ENCODE measurements at regions not wholly inside any gene's neighbourhood (a gene's known extent, or its start where the extent isn't known, plus 50 kb on each side); places are given as distances from the start of the nearest gene placed in this dataset.
"Not testable (repeated sequence)": the region's sequence is repeated elsewhere in the genome, so short reads cannot be mapped to it uniquely, and the experiment has no call there.

GRCh38 chr21:35754583-35754982 lies 305.7 kb downstream of the SETD4 start:
- DNase-seq (ENCODE audit: low read depth, low spot score): no peak

- no peak for DNase-seq (ENCODE audit: low read depth, low spot score)
These were observed 307.0 kb downstream of the SETD4 start for GRCh38 chr21:35753308-35753707.

GRCh38 chr21:35751171-35751570 lies 309.2 kb downstream of the SETD4 start:
- DNase-seq (ENCODE audit: low read depth, low spot score): no peak

- no peak for DNase-seq (ENCODE audit: low read depth, low spot score)
These were observed 310.4 kb downstream of the SETD4 start for GRCh38 chr21:35749904-35750303.

- DNase-seq (ENCODE audit: low read depth, low spot score): no peak
These were observed 311.5 kb downstream of the SETD4 start for GRCh38 chr21:35748678-35749314.

GRCh38 chr21:35743571-35743970 lies 316.8 kb downstream of the SETD4 start:
- no peak for DNase-seq (ENCODE audit: low read depth, low spot score)

- DNase-seq (ENCODE audit: low read depth, low spot score): no peak
These were observed 321.9 kb downstream of the SETD4 start for GRCh38 chr21:35738347-35738961.

- no peak for DNase-seq (ENCODE audit: low read depth, low spot score)
These were observed 322.4 kb downstream of the SETD4 start for GRCh38 chr21:35737899-35738346.

- DNase-seq (ENCODE audit: low read depth, low spot score): no peak
These were observed 322.9 kb downstream of the SETD4 start for GRCh38 chr21:35737449-35737848.

- no peak for DNase-seq (ENCODE audit: low read depth, low spot score)
These were observed 327.5 kb downstream of the SETD4 start for GRCh38 chr21:35732788-35733187.

- DNase-seq (ENCODE audit: low read depth, low spot score): no peak
These were observed 330.0 kb downstream of the SETD4 start for GRCh38 chr21:35730325-35730724.

- no peak for DNase-seq (ENCODE audit: low read depth, low spot score)
These were observed 332.5 kb downstream of the SETD4 start for GRCh38 chr21:35727830-35728229.

- no peak for DNase-seq (ENCODE audit: low read depth, low spot score)
These were observed 336.2 kb downstream of the SETD4 start for GRCh38 chr21:35724156-35724555.

- DNase-seq (ENCODE audit: low read depth, low spot score): no peak
These were observed 338.6 kb downstream of the SETD4 start for GRCh38 chr21:35721701-35722100.

GRCh38 chr21:35720208-35720731 lies 340.1 kb downstream of the SETD4 start:
- DNase-seq (ENCODE audit: low read depth, low spot score): no peak

GRCh38 chr21:35719080-35719479 lies 341.2 kb downstream of the SETD4 start:
- no peak for DNase-seq (ENCODE audit: low read depth, low spot score)

GRCh38 chr21:35716876-35717565 lies 343.3 kb downstream of the SETD4 start:
- no peak for DNase-seq (ENCODE audit: low read depth, low spot score)

- no peak for DNase-seq (ENCODE audit: low read depth, low spot score)
These were observed 346.4 kb downstream of the SETD4 start for GRCh38 chr21:35713914-35714313.

- no peak for DNase-seq (ENCODE audit: low read depth, low spot score)
These were observed 348.7 kb downstream of the SETD4 start for GRCh38 chr21:35711661-35712060.

GRCh38 chr21:35711213-35711612 lies 349.1 kb downstream of the SETD4 start:
- DNase-seq (ENCODE audit: low read depth, low spot score): no peak

GRCh38 chr21:35709990-35710389 lies 350.3 kb downstream of the SETD4 start:
- not testable (repeated sequence) for DNase-seq (ENCODE audit: low read depth, low spot score)

- no peak for DNase-seq (ENCODE audit: low read depth, low spot score)
These were observed 354.4 kb downstream of the SETD4 start for GRCh38 chr21:35705888-35706287.

Data from pulmonary artery endothelial cell (primary cell).